ENCODE measurements at regions not wholly inside any gene's neighbourhood (a gene's known extent, or its start where the extent isn't known, plus 50 kb on each side); places are given as distances from the start of the nearest gene placed in this dataset.

DNA sequence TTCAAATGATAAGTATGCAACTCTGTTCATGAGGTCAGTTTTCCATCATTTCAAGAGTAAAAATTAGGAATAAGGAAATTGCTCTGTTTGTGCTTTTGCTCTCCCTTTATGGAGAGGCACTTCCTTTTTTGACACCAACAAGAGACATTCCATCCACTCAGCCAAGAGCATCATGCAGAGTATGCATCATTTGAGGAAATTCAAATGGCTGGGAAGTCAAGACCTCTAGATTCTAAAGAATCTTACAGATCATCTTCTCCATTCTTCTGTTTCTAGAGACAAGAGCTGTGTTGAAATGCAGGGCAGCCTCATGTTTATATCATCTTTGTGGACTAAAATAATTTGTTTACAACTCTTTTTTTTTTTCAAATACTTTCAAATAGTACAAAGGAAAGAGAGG is 669.4 kb downstream of the CDH11 start:
- BruUV-seq (replicated peaks): no TSS peak
- no peak overlapping the region for H3K4me3 ChIP-seq
- in situ Hi-C loops (cut with MboI): no loop called here

DNA sequence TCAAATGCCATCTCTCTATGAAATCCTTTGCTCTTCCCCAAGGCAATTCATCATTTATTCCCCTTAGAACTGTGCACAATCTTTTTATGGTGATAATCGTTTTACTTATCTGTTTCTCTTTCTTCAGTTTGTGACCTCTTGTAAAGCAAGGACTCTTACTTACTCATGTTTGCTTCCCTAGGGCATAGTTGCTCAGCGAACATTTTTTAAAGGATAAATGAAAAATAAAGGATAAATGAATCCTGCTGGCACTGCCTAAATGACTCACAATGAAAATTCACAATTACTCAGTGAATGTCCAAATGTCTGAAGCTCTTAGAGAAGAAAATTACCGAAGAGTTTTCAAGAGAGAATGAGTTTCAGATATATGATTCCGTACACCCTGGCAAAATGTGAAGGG is 671.7 kb downstream of the CDH11 start:
- no peaks in the 10 kb centered on the region for H3K4me1 ChIP-seq (ENCODE audit: control insufficient read depth, insufficient read depth, low read length)
- ATAC-seq (no peak), DNase-seq (ENCODE audit: low read depth, low spot score) (no peak), FAIRE-seq (no peak)
- ChIA-PET CTCF (interaction anchor here (1.0 kb wide), 1 partner anchor 361 kb away, joined by 4 read pairs; no protein-coding TSS in a partner anchor), POLR2A (no interaction called here), SMC1A (ENCODE audit: uncharacterized antibody, unreplicated experiment) (interaction anchor here (2.4 kb wide), 1 partner anchor 9 kb away, joined by 6 read pairs; no protein-coding TSS in a partner anchor), RAD21 (ENCODE audit: unreplicated experiment) (no interaction called here)
- H3K9ac ChIP-seq (ENCODE audit: control insufficient read depth, insufficient read depth, low read length): no peak overlapping the region
- no peak overlapping the region for H3K4me3 ChIP-seq
- H3K79me2 ChIP-seq (ENCODE audit: control insufficient read depth, insufficient read depth, low read length): no peaks in the 10 kb centered on the region
- no TSS peak for BruUV-seq (replicated peaks)
- no peak overlapping the region for H2AFZ ChIP-seq (ENCODE audit: control insufficient read depth, low read depth, low read length)
- no peak overlapping the region for H3K27ac ChIP-seq (ENCODE audit: control insufficient read depth, insufficient read depth)
- H3K4me2 ChIP-seq (ENCODE audit: control insufficient read depth, insufficient read depth): no peak overlapping the region
- H3K9me3 ChIP-seq (replicated peaks; ENCODE audit: control insufficient read depth, insufficient read depth, low read length): no peaks in the 10 kb centered on the region
- no peaks in the 10 kb centered on the region for H3K27me3 ChIP-seq (replicated peaks in 1 of 2; ENCODE audit: control insufficient read depth in 2 of 2, insufficient read depth in 2 of 2, low read length in 1 of 2)
- no peaks in the 10 kb centered on the region for H3K36me3 ChIP-seq (ENCODE audit: control insufficient read depth in 2 of 2, insufficient read depth in 2 of 2, low read length in 1 of 2)
- 3% methylated on average over 4 of the region's 4 CpGs for WGBS (ENCODE audit: insufficient coverage, insufficient replicate concordance, low lambda C conversion rate, missing lambda C conversion rate)
- H4K20me1 ChIP-seq (ENCODE audit: control insufficient read depth, insufficient read depth): no peaks in the 10 kb centered on the region
- in situ Hi-C loops (cut with MboI) (no loop called here), intact Hi-C loops (cut with micrococcal nuclease; ENCODE audit: unreplicated experiment) (no loop called here)
- TF ChIP-seq PML (IDR thresholded peaks at IDR 0.05; ENCODE audit: low read length) (no peak), HDGF (IDR thresholded peaks at IDR 0.05) (no peak), ASH2L (IDR thresholded peaks at IDR 0.05; ENCODE audit: borderline replicate concordance, low read depth) (no peak), SPI1 (IDR thresholded peaks at IDR 0.05; ENCODE audit: borderline replicate concordance, insufficient read depth, low read depth, low read length) (no peak), ZBTB33 (IDR thresholded peaks at IDR 0.05) (no peak), NFIC (IDR thresholded peaks at IDR 0.05; ENCODE audit: low read depth, low read length) (no peak), FOXM1 (IDR thresholded peaks at IDR 0.05; ENCODE audit: low read depth, low read length) (no peak), ZNF24 (IDR thresholded peaks at IDR 0.05) (no peak), WRNIP1 (IDR thresholded peaks at IDR 0.05; ENCODE audit: borderline replicate concordance, low read depth, low read length) (no peak), HCFC1 (IDR thresholded peaks at IDR 0.05; ENCODE audit: low read length) (no peak), SMAD1 (IDR thresholded peaks at IDR 0.05; ENCODE audit: low read depth, partially characterized antibody) (no peak)

More for the DNA sequence above, 669.4 kb downstream of the CDH11 start:
- ChIA-PET SMC1A (ENCODE audit: uncharacterized antibody, unreplicated experiment) (interaction anchor here (1.2 kb wide), 1 partner anchor 47 kb away, joined by 3 read pairs; no protein-coding TSS in a partner anchor), POLR2A (no interaction called here), RAD21 (ENCODE audit: unreplicated experiment) (no interaction called here), CTCF (interaction anchor here (0.6 to 2.3 kb wide), 3 partner anchors 60 to 364 kb away, joined by 3 to 5 read pairs (median 3); no protein-coding TSS in a partner anchor)
- H4K20me1 ChIP-seq (ENCODE audit: control insufficient read depth, insufficient read depth): no peaks in the 10 kb centered on the region
- DNase-seq (ENCODE audit: low read depth, low spot score): no peak
- no peaks in the 10 kb centered on the region for H3K27me3 ChIP-seq (replicated peaks in 1 of 2; ENCODE audit: control insufficient read depth in 2 of 2, insufficient read depth in 2 of 2, low read length in 1 of 2)
- H3K27ac ChIP-seq (ENCODE audit: control insufficient read depth, insufficient read depth): no peak overlapping the region
- H3K9me3 ChIP-seq (replicated peaks; ENCODE audit: control insufficient read depth, insufficient read depth, low read length): no peaks in the 10 kb centered on the region
- no peak overlapping the region for H3K9ac ChIP-seq (ENCODE audit: control insufficient read depth, insufficient read depth, low read length)
- no peak overlapping the region for H2AFZ ChIP-seq (ENCODE audit: control insufficient read depth, low read depth, low read length)
- no peak overlapping the region for H3K4me2 ChIP-seq (ENCODE audit: control insufficient read depth, insufficient read depth)
- no peak for ATAC-seq
- intact Hi-C loops (cut with micrococcal nuclease; ENCODE audit: unreplicated experiment): no loop called here
- no peak for FAIRE-seq
- H3K36me3 ChIP-seq (ENCODE audit: control insufficient read depth in 2 of 2, insufficient read depth in 2 of 2, low read length in 1 of 2): no peaks in the 10 kb centered on the region
- H3K4me1 ChIP-seq (ENCODE audit: control insufficient read depth, insufficient read depth, low read length): no peaks in the 10 kb centered on the region
- TF ChIP-seq SPI1 (IDR thresholded peaks at IDR 0.05; ENCODE audit: borderline replicate concordance, insufficient read depth, low read depth, low read length) (0 out of 2 replicates have a peak, but pooled peaks have one; percentile 3), HSF1 (IDR thresholded peaks at IDR 0.05; ENCODE audit: low read depth, low read length) (no peak), TBL1XR1 (IDR thresholded peaks at IDR 0.05; ENCODE audit: low read depth, low read length) (no peak)
- H3K79me2 ChIP-seq (ENCODE audit: control insufficient read depth, insufficient read depth, low read length): no peaks in the 10 kb centered on the region
